OCI-LY7 (cell line): ENCODE measurements at regions not wholly inside any gene's neighbourhood (a gene's known extent, or its start where the extent isn't known, plus 50 kb on each side); places are given as distances from the start of the nearest gene placed in this dataset.

Experiments used
- CTCF ChIP-seq: fragments of 200-600 bp; sonication (generic); conservative IDR thresholded peaks from 2 replicates; pipeline ENCODE4 v1.5.1; 2014; ENCODE audit warnings: mild to moderate bottlenecking, antibody characterized with exemption, low read length, moderate library complexity, mixed read lengths
- EZH2phosphoT487 ChIP-seq: fragments of 200-600 bp; sonication (generic); IDR thresholded peaks from 2 replicates; pipeline ENCODE4 v1.6.1; 2018; ENCODE audit warnings: low read depth, borderline replicate concordance, mild to moderate bottlenecking, mixed run types, antibody characterized with exemption, low read length, moderate library complexity, mixed read lengths

- TF ChIP-seq CTCF (no peak), EZH2phosphoT487 (no peak)
These were observed 58.8 kb upstream of the HDAC4 start for GRCh38 chr2:239459606-239460005.
